ENCODE measurements at regions not wholly inside any gene's neighbourhood (a gene's known extent, or its start where the extent isn't known, plus 50 kb on each side); places are given as distances from the start of the nearest gene placed in this dataset.

DNA sequence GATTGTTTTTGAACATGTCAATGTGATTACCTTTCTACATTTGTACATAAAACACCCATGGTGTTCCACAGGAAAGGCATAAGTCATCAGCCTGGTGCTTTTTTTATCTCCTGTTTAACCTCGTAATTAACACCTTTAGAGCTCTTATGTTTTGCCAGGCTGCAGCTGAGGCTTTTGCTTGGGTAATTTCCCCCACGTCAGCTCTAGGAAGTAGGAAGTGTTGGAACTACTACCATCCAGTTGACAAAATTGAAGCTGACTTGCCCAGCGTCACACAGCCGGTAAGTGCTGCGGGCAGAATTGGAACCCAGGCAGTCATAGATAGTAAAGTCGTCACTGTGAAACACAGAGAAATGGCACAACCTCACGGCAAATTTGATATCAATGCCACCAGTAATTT, 86.6 kb upstream of the BMP2 start:
- no TSS peak for BruUV-seq (replicated peaks)
- no peak overlapping the region for H3K4me3 ChIP-seq (ENCODE audit: low read depth in 2 of 2, low read length in 2 of 2)
- H3K27me3 ChIP-seq (ENCODE audit: control insufficient read depth, insufficient read depth, low read length): no peaks in the 10 kb centered on the region
- intact Hi-C loops (cut with micrococcal nuclease; ENCODE audit: unreplicated experiment) (no loop called here), in situ Hi-C loops (cut with HindIII; ENCODE audit: low pct_unique_long_range_greater_than_20kb, low sequenced_read_pairs) (no loop called here)
- TF ChIP-seq SIN3A (IDR thresholded peaks at IDR 0.05; ENCODE audit: borderline replicate concordance, insufficient read depth, low read depth, low read length) (no peak), POLR2AphosphoS5 (IDR thresholded peaks at IDR 0.05; ENCODE audit: low read depth, low read length) (no peak), REST (IDR thresholded peaks at IDR 0.05; ENCODE audit: insufficient read depth in 1 of 2, low read depth in 2 of 2, low read length in 1 of 2) (no peak), TCF7L2 (IDR thresholded peaks at IDR 0.05; ENCODE audit: low read depth, low read length) (no peak)
- TF ChIP-seq, protein P1, sequence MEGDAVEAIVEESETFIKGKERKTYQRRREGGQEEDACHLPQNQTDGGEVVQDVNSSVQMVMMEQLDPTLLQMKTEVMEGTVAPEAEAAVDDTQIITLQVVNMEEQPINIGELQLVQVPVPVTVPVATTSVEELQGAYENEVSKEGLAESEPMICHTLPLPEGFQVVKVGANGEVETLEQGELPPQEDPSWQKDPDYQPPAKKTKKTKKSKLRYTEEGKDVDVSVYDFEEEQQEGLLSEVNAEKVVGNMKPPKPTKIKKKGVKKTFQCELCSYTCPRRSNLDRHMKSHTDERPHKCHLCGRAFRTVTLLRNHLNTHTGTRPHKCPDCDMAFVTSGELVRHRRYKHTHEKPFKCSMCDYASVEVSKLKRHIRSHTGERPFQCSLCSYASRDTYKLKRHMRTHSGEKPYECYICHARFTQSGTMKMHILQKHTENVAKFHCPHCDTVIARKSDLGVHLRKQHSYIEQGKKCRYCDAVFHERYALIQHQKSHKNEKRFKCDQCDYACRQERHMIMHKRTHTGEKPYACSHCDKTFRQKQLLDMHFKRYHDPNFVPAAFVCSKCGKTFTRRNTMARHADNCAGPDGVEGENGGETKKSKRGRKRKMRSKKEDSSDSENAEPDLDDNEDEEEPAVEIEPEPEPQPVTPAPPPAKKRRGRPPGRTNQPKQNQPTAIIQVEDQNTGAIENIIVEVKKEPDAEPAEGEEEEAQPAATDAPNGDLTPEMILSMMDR (IDR thresholded peaks at IDR 0.05): no peak
- H3K4me1 ChIP-seq (ENCODE audit: control insufficient read depth, insufficient read depth, low read length): no peaks in the 10 kb centered on the region
- no peak overlapping the region for H3K27ac ChIP-seq (ENCODE audit: low read length)
- DNase-seq (ENCODE audit: low read depth, low spot score) (no peak), ATAC-seq (no peak)
- ChIA-PET POLR2A (no interaction called here), CTCF (no interaction called here)
- no peaks in the 10 kb centered on the region for H3K9me3 ChIP-seq (ENCODE audit: control insufficient read depth, insufficient read depth, low read depth, low read length)
- no peaks in the 10 kb centered on the region for H3K36me3 ChIP-seq (ENCODE audit: control insufficient read depth, insufficient read depth, low read length)

DNA sequence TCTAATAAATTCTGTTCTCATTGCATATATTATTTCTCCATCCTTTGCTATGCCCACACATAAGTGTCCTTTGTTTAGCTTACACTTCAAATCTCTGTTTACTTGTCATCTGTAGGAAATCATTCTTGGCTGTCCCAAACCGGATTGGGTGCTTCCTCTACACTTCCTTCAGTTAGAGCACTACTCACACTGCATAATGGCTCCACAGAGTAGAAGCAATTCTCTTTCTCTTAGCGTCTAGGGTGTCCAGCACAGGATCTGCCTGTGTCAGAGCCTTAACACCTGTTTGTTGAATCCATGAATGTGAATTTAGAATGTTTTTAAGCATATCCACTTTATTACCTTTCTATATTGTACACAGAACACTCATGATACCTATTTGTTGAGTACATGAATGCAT, 87.0 kb upstream of the BMP2 start:
- in situ Hi-C loops (cut with HindIII; ENCODE audit: low pct_unique_long_range_greater_than_20kb, low sequenced_read_pairs): no loop called here
- CTCF ChIA-PET: no interaction called here
- TF ChIP-seq REST (IDR thresholded peaks at IDR 0.05; ENCODE audit: insufficient read depth in 1 of 2, low read depth in 2 of 2, low read length in 1 of 2) (no peak), SIN3A (IDR thresholded peaks at IDR 0.05; ENCODE audit: borderline replicate concordance, insufficient read depth, low read depth, low read length) (no peak), POLR2AphosphoS5 (IDR thresholded peaks at IDR 0.05; ENCODE audit: low read depth, low read length) (no peak), TCF7L2 (IDR thresholded peaks at IDR 0.05; ENCODE audit: low read depth, low read length) (no peak)
- TF ChIP-seq, protein P1 (IDR thresholded peaks at IDR 0.05): no peak

More for the DNA sequence above, 87.0 kb upstream of the BMP2 start:
- Histone ChIP-seq H3K36me3 (ENCODE audit: control insufficient read depth, insufficient read depth, low read length) (no peaks in the 10 kb centered on the region), H3K4me1 (ENCODE audit: control insufficient read depth, insufficient read depth, low read length) (no peaks in the 10 kb centered on the region), H3K27me3 (ENCODE audit: control insufficient read depth, insufficient read depth, low read length) (no peaks in the 10 kb centered on the region), H3K9me3 (ENCODE audit: control insufficient read depth, insufficient read depth, low read depth, low read length) (no peaks in the 10 kb centered on the region), H3K27ac (ENCODE audit: low read length) (no peak overlapping the region), H3K4me3 (ENCODE audit: low read depth in 2 of 2, low read length in 2 of 2) (no peak overlapping the region)
- intact Hi-C loops (cut with micrococcal nuclease; ENCODE audit: unreplicated experiment): no loop called here
- POLR2A ChIA-PET: no interaction called here
- DNase-seq (ENCODE audit: low read depth, low spot score) (no peak), ATAC-seq (no peak)
- no TSS peak for BruUV-seq (replicated peaks)
